GM12878 (cell line): ENCODE measurements at regions not wholly inside any gene's neighbourhood (a gene's known extent, or its start where the extent isn't known, plus 50 kb on each side); places are given as distances from the start of the nearest gene placed in this dataset.

Experiments
- ATAC-seq: fragments of 200-7000 bp; cut with Tn5 transposase; 3 replicates; pipeline ENCODE4 v1.9.1; 2020; ENCODE audit warnings: mild to moderate bottlenecking, moderate library complexity
- BruUV-seq: library from RNA; stranded (reverse); fragments of 400-500 nt; replicated peaks from 2 replicates; lab custom pipeline; 2021; lab: Mats Ljungman, UMichigan
- CTCF ChIA-PET: fragments of 300-600 bp; sonication (Branson Sonifier 250); formaldehyde crosslinking; extraction: SDS; loops from one replicate; lab custom pipeline; 2021; ENCODE audit warnings: inconsistent platforms; lab: Yijun Ruan, JAX
- POLR2A ChIA-PET: fragments of 350-600 bp; formaldehyde crosslinking; extraction: SDS; loops from one replicate; lab custom pipeline; 2021; ENCODE audit warnings: inconsistent platforms; lab: Charles Lee
- RAD21 ChIA-PET: fragments of 300-600 bp; sonication (Branson Sonifier 250); formaldehyde crosslinking; loops from one replicate; lab custom pipeline; 2023; ENCODE audit warnings: antibody characterized with exemption; ENCODE audit not compliant: unreplicated experiment; lab: Charles Lee
- SMC1A ChIA-PET: fragments of 300-600 bp; sonication (Branson Sonifier 250); formaldehyde crosslinking; loops from one replicate; lab custom pipeline; 2023; ENCODE audit not compliant: unreplicated experiment, uncharacterized antibody; lab: Charles Lee
- DNase-seq: peaks from one replicate; pipeline ENCODE4 v3.0.0-alpha.2; 2011; ENCODE audit warnings: low read depth, low spot score
- FAIRE-seq: peaks from 3 replicates; lab custom pipeline; 2011; peaks lifted over from hg19 to GRCh38; lab: Jason Lieb, UNC
- H2AFZ ChIP-seq: 2 replicates; pipeline ENCODE4 v1.6.0; 2011; ENCODE audit warnings: low read depth, low read length, control low read depth; ENCODE audit not compliant: control insufficient read depth
- H3K27ac ChIP-seq: 2 replicates; pipeline ENCODE4 v1.5.1; 2011; ENCODE audit warnings: control low read depth; ENCODE audit not compliant: control insufficient read depth, insufficient read depth
- H3K27me3 ChIP-seq, 2 experiments: replicated peaks in 1 of 2; 2 replicates each; pipeline versions ENCODE4 v1.6.0 to v1.6.1; 2011; ENCODE audit warnings: low read length in 1 of 2; ENCODE audit not compliant: control insufficient read depth in 2 of 2, insufficient read depth in 2 of 2
- H3K36me3 ChIP-seq, 2 experiments: 2 replicates each; pipeline ENCODE4 v1.5.1; 2011; ENCODE audit warnings: low read length in 1 of 2; ENCODE audit not compliant: control insufficient read depth in 2 of 2, insufficient read depth in 2 of 2
- H3K4me1 ChIP-seq: 2 replicates; pipeline ENCODE4 v1.6.1; 2011; ENCODE audit warnings: mild to moderate bottlenecking, low read length, moderate library complexity, mixed read lengths; ENCODE audit not compliant: control insufficient read depth, insufficient read depth
- H3K4me2 ChIP-seq: 2 replicates; pipeline ENCODE4 v1.6.0; 2011; ENCODE audit warnings: control low read depth; ENCODE audit not compliant: control insufficient read depth, insufficient read depth
- H3K4me3 ChIP-seq: fragments of 200-600 bp; sonication (generic); 2 replicates; pipeline ENCODE4 v1.5.1; 2016
- H3K79me2 ChIP-seq: 2 replicates; pipeline ENCODE4 v1.6.0; 2011; ENCODE audit warnings: low read length; ENCODE audit not compliant: control insufficient read depth, insufficient read depth
- H3K9ac ChIP-seq: 2 replicates; pipeline ENCODE4 v1.8.0; 2011; ENCODE audit warnings: low read length, control low read depth, mixed read lengths; ENCODE audit not compliant: control insufficient read depth, insufficient read depth
- H3K9me3 ChIP-seq: replicated peaks from 3 replicates; pipeline ENCODE4 v1.5.1; 2011; ENCODE audit warnings: mild to moderate bottlenecking, low read length; ENCODE audit not compliant: control insufficient read depth, insufficient read depth
- H4K20me1 ChIP-seq: 2 replicates; pipeline ENCODE4 v1.6.0; 2011; ENCODE audit not compliant: control insufficient read depth, insufficient read depth
- CUX1 ChIP-seq: IDR thresholded peaks from 2 replicates; pipeline ENCODE4 v1.6.1; 2012; ENCODE audit warnings: improper control_type of control experiment, low read depth, low read length; ENCODE audit not compliant: insufficient replicate concordance
- ELK1 ChIP-seq: IDR thresholded peaks from 2 replicates; pipeline ENCODE4 v1.6.1; 2012; ENCODE audit warnings: low read depth, low read length, improper control_type of control experiment
- HDAC2 ChIP-seq: fragments of 200-600 bp; sonication (generic); IDR thresholded peaks from 2 replicates; pipeline ENCODE4 v1.6.1; 2017
- NFIC ChIP-seq: IDR thresholded peaks from 2 replicates; pipeline ENCODE4 v1.6.1; 2012; ENCODE audit warnings: low read depth, mild to moderate bottlenecking, inconsistent platforms, low read length, moderate library complexity
- SMAD5 ChIP-seq: IDR thresholded peaks from 2 replicates; pipeline ENCODE4 v1.6.1; 2016; ENCODE audit warnings: antibody characterized with exemption, low read depth
- TARDBP ChIP-seq: IDR thresholded peaks from 2 replicates; pipeline ENCODE4 v1.6.1; 2016; ENCODE audit warnings: borderline replicate concordance
- YBX1 ChIP-seq: fragments of 450-650 bp; IDR thresholded peaks from 2 replicates; pipeline ENCODE4 v1.6.1; 2016; ENCODE audit warnings: antibody characterized with exemption
- ZNF687 ChIP-seq: fragments of 450-650 bp; IDR thresholded peaks from 2 replicates; pipeline ENCODE4 v1.6.1; 2017; ENCODE audit warnings: mild to moderate bottlenecking, moderate library complexity
- WGBS: methylation state at CpG from one replicate; pipeline ENCODE4 v1.1.6; 2016; ENCODE audit warnings: low lambda C conversion rate; ENCODE audit not compliant: insufficient replicate concordance, insufficient coverage; ENCODE audit errors: missing lambda C conversion rate; 5-methylcytosine and 5-hydroxymethylcytosine counted together
- in situ Hi-C: fragments of 300-500 bp; cut with MboI; formaldehyde crosslinking; loops from 9 replicates; pipeline ENCODE4 v1.14.3; 2018; ENCODE audit warnings: mixed read lengths
- intact Hi-C: fragments of 100-400 bp; cut with micrococcal nuclease; formaldehyde crosslinking; loops from one replicate; pipeline ENCODE4 v1.14.2; 2022; ENCODE audit not compliant: unreplicated experiment
- TF ChIP-seq, protein P1 (sequence below): fragments of 450-650 bp; IDR thresholded peaks from 2 replicates; pipeline ENCODE4 v1.6.1; 2017; ENCODE audit warnings: antibody characterized with exemption, mild to moderate bottlenecking, moderate library complexity

- TF ChIP-seq NFIC (no peak), YBX1 (no peak)
These were observed 299.1 kb downstream of the ZNF536 start (continued) for GRCh38 chr19:30671367-30671619.

- RAD21 ChIA-PET, result no interaction called here
- H3K4me1 ChIP-seq, result no peaks in the 10 kb centered on the region
- DNase-seq (no peak), ATAC-seq (no peak), FAIRE-seq (no peak)
- H4K20me1 ChIP-seq, result no peaks in the 10 kb centered on the region
- CTCF ChIA-PET, result interaction anchor here (0.6 to 1.9 kb wide), 3 partner anchors 8 to 501 kb away, joined by 3 to 5 read pairs (median 3); no protein-coding TSS in a partner anchor
- no peaks in the 10 kb centered on the region for H3K9me3 ChIP-seq
- no TSS peak for BruUV-seq
- intact Hi-C loops (no loop called here), in situ Hi-C loops (no loop called here)
- no peaks in the 10 kb centered on the region for H3K36me3 ChIP-seq
- POLR2A ChIA-PET, result no interaction called here
- SMC1A ChIA-PET, result no interaction called here
- no peak overlapping the region for H2AFZ ChIP-seq
- no peak overlapping the region for H3K4me2 ChIP-seq
- no peak overlapping the region for H3K4me3 ChIP-seq
- WGBS, result 21% methylated on average over 17 of the region's 17 CpGs
- H3K79me2 ChIP-seq, result no peaks in the 10 kb centered on the region
- no peak overlapping the region for H3K9ac ChIP-seq
- no peaks in the 10 kb centered on the region for H3K27me3 ChIP-seq
- no peak overlapping the region for H3K27ac ChIP-seq
- TF ChIP-seq ELK1 (no peak), SMAD5 (no peak), TARDBP (no peak), CUX1 (no peak), HDAC2 (no peak), ZNF687 (no peak)
- TF ChIP-seq, protein P1, sequence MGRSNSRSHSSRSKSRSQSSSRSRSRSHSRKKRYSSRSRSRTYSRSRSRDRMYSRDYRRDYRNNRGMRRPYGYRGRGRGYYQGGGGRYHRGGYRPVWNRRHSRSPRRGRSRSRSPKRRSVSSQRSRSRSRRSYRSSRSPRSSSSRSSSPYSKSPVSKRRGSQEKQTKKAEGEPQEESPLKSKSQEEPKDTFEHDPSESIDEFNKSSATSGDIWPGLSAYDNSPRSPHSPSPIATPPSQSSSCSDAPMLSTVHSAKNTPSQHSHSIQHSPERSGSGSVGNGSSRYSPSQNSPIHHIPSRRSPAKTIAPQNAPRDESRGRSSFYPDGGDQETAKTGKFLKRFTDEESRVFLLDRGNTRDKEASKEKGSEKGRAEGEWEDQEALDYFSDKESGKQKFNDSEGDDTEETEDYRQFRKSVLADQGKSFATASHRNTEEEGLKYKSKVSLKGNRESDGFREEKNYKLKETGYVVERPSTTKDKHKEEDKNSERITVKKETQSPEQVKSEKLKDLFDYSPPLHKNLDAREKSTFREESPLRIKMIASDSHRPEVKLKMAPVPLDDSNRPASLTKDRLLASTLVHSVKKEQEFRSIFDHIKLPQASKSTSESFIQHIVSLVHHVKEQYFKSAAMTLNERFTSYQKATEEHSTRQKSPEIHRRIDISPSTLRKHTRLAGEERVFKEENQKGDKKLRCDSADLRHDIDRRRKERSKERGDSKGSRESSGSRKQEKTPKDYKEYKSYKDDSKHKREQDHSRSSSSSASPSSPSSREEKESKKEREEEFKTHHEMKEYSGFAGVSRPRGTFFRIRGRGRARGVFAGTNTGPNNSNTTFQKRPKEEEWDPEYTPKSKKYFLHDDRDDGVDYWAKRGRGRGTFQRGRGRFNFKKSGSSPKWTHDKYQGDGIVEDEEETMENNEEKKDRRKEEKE, result no peak
These were observed 298.6 kb downstream of the ZNF536 start for GRCh38 chr19:30670562-30671366.
